Neuronal stem cell (in vitro differentiated cells): ENCODE measurements at regions not wholly inside any gene's neighbourhood (a gene's known extent, or its start where the extent isn't known, plus 50 kb on each side); places are given as distances from the start of the nearest gene placed in this dataset.

Experiments used
- DNase-seq: peaks from one replicate; pipeline ENCODE4 v3.0.0-alpha.2; 2013; ENCODE audit warnings: low spot score
- H2AFZ ChIP-seq: one replicate; pipeline ENCODE4 v1.6.1; 2013; ENCODE audit warnings: mild to moderate bottlenecking, low read length, inconsistent platforms
- H2AK5ac ChIP-seq: 2 replicates; pipeline ENCODE4 v1.6.1; 2013; ENCODE audit warnings: low read depth, mild to moderate bottlenecking, inconsistent platforms, low read length, moderate library complexity, mixed read lengths
- H2BK120ac ChIP-seq: 2 replicates; pipeline ENCODE4 v1.6.1; 2013; ENCODE audit warnings: low read depth, mild to moderate bottlenecking, inconsistent platforms, low read length, moderate library complexity, mixed read lengths
- H2BK12ac ChIP-seq: one replicate; pipeline ENCODE4 v1.6.1; 2013; ENCODE audit warnings: low read length, inconsistent platforms
- H2BK15ac ChIP-seq: 2 replicates; pipeline ENCODE4 v1.6.1; 2013; ENCODE audit warnings: mild to moderate bottlenecking, low read length, inconsistent platforms, mixed read lengths
- H2BK5ac ChIP-seq: one replicate; pipeline ENCODE4 v1.6.1; 2013; ENCODE audit warnings: inconsistent platforms, mild to moderate bottlenecking, low read length, moderate library complexity
- H3K14ac ChIP-seq: one replicate; pipeline ENCODE4 v1.6.1; 2013; ENCODE audit warnings: low read length, inconsistent platforms
- H3K18ac ChIP-seq: 2 replicates; pipeline ENCODE4 v1.6.1; 2013; ENCODE audit warnings: low read length, inconsistent platforms
- H3K23ac ChIP-seq: 2 replicates; pipeline ENCODE4 v1.6.1; 2013; ENCODE audit warnings: low read depth, mild to moderate bottlenecking, mixed read lengths, low read length, inconsistent platforms; ENCODE audit not compliant: poor library complexity
- H3K27ac ChIP-seq: replicated peaks from 3 replicates; pipeline ENCODE4 v1.5.1; 2013; ENCODE audit warnings: low read length, inconsistent platforms
- H3K27me3 ChIP-seq, 3 experiments: 2 replicates each; pipeline ENCODE4 v1.6.1; 2013; ENCODE audit warnings: low read length in 3 of 3, mild to moderate bottlenecking in 2 of 3, inconsistent platforms in 1 of 3, low read depth in 1 of 3, mixed read lengths in 1 of 3, moderate library complexity in 1 of 3; ENCODE audit not compliant: control insufficient read depth in 3 of 3, insufficient read depth in 3 of 3
- H3K36me3 ChIP-seq, 2 donors: replicated peaks in 1 of 2; 2 replicates each; pipeline ENCODE4 v1.6.1; 2013; ENCODE audit warnings: low read length in 2 of 2; ENCODE audit not compliant: control insufficient read depth in 2 of 2, insufficient read depth in 2 of 2
- H3K4ac ChIP-seq: 2 replicates; pipeline ENCODE4 v1.6.1; 2013; ENCODE audit warnings: inconsistent platforms, mild to moderate bottlenecking, low read length, moderate library complexity
- H3K4me1 ChIP-seq, 2 donors: 1 replicate in 1 of 2; 2 replicates in 1 of 2; pipeline ENCODE4 v1.6.1; 2013; ENCODE audit warnings: low read length in 2 of 2, low read depth in 1 of 2; ENCODE audit not compliant: control insufficient read depth in 2 of 2, insufficient read depth in 1 of 2
- H3K4me2 ChIP-seq: one replicate; pipeline ENCODE4 v1.6.1; 2013; ENCODE audit warnings: mild to moderate bottlenecking, low read length, inconsistent platforms; ENCODE audit not compliant: insufficient read depth, poor library complexity, severe bottlenecking
- H3K4me3 ChIP-seq, 2 donors: 2 replicates each; pipeline ENCODE4 v1.5.1; 2013; ENCODE audit warnings: low read length in 2 of 2, mild to moderate bottlenecking in 2 of 2, inconsistent platforms in 1 of 2, moderate library complexity in 1 of 2
- H3K79me1 ChIP-seq: one replicate; pipeline ENCODE4 v1.6.1; 2013; ENCODE audit warnings: low read depth, mild to moderate bottlenecking, inconsistent platforms, low read length, moderate library complexity
- H3K9ac ChIP-seq: one replicate; pipeline ENCODE4 v1.6.1; 2013; ENCODE audit warnings: mild to moderate bottlenecking, low read depth, low read length, inconsistent platforms; ENCODE audit not compliant: poor library complexity
- H3K9me3 ChIP-seq, 2 donors: replicated peaks in 1 of 2; 2 replicates each; pipeline versions ENCODE3 to v1.6.1; 2013; ENCODE audit warnings: low read length in 2 of 2, mild to moderate bottlenecking in 2 of 2, inconsistent platforms in 1 of 2, low read depth in 1 of 2, mixed read lengths in 1 of 2, moderate library complexity in 1 of 2; ENCODE audit not compliant: control insufficient read depth in 2 of 2, insufficient read depth in 1 of 2
- H4K8ac ChIP-seq: one replicate; pipeline ENCODE4 v1.6.1; 2013; ENCODE audit warnings: low read depth, mild to moderate bottlenecking, inconsistent platforms, low read length, moderate library complexity
- H4K91ac ChIP-seq: one replicate; pipeline ENCODE4 v1.6.1; 2013; ENCODE audit warnings: low read length, low read depth, mild to moderate bottlenecking, inconsistent platforms; ENCODE audit not compliant: poor library complexity
- WGBS, 2 donors: extraction: QIAGEN DNeasy Blood & Tissue Kit; methylation state at CpG; one replicate each; pipeline ENCODE4 v1.1.7; 2013; ENCODE audit warnings: missing lambda C conversion rate in 2 of 2, mixed read lengths in 1 of 2; ENCODE audit not compliant: insufficient read length in 2 of 2, insufficient replicate concordance in 1 of 2; ENCODE audit errors: extremely low coverage in 2 of 2; 5-methylcytosine and 5-hydroxymethylcytosine counted together

GRCh38 chr6:23445157-23445710, 680.8 kb upstream of the NRSN1 start:
- Histone ChIP-seq H2AK5ac (no peak overlapping the region), H3K27ac (no peak overlapping the region), H3K18ac (no peak overlapping the region), H3K14ac (no peak overlapping the region), H3K23ac (no peak overlapping the region), H3K4me2 (no peak overlapping the region), H3K4me3 (no peak overlapping the region), H3K9me3 (peaks cover 0 to 4% of the 10 kb centered on the region in 2 donors), H2BK15ac (no peak overlapping the region), H2AFZ (no peak overlapping the region), H4K8ac (no peak overlapping the region), H3K4me1 (peaks cover 3 to 27% of the 10 kb centered on the region in 2 donors), H2BK12ac (no peak overlapping the region), H3K4ac (no peak overlapping the region), H4K91ac (no peak overlapping the region), H3K9ac (no peak overlapping the region), H3K36me3 (no peaks in the 10 kb centered on the region), H2BK120ac (no peak overlapping the region), H3K79me1 (no peaks in the 10 kb centered on the region), H2BK5ac (no peak overlapping the region), H3K27me3 (no peaks in the 10 kb centered on the region)
- no peak for DNase-seq
- no CpG with 5 or more reads among the region's 5 CpGs for WGBS, 2 donors

GRCh38 chr6:23446469-23446967, 679.5 kb upstream of the NRSN1 start:
- Histone ChIP-seq H3K9me3 (peaks cover 0 to 4% of the 10 kb centered on the region in 2 donors), H3K4ac (no peak overlapping the region), H3K27ac (no peak overlapping the region), H3K4me2 (no peak overlapping the region), H3K79me1 (no peaks in the 10 kb centered on the region), H2AFZ (peak overlapping the region; percentile 80), H3K4me1 (peaks cover 3 to 27% of the 10 kb centered on the region in 2 donors), H3K14ac (no peak overlapping the region), H2BK5ac (no peak overlapping the region), H3K9ac (no peak overlapping the region), H2BK120ac (no peak overlapping the region), H4K8ac (no peak overlapping the region), H2BK15ac (no peak overlapping the region), H3K36me3 (no peaks in the 10 kb centered on the region), H4K91ac (no peak overlapping the region), H3K4me3 (no peak overlapping the region), H3K27me3 (no peaks in the 10 kb centered on the region), H3K23ac (no peak overlapping the region), H3K18ac (no peak overlapping the region), H2BK12ac (no peak overlapping the region), H2AK5ac (no peak overlapping the region)
- no peak for DNase-seq
- WGBS, 2 donors, result no CpG with 5 or more reads among the region's 4 CpGs

- H3K14ac ChIP-seq, result no peak overlapping the region
- H3K36me3 ChIP-seq, result no peaks in the 10 kb centered on the region
- no peaks in the 10 kb centered on the region for H3K27me3 ChIP-seq
- H3K9ac ChIP-seq, result no peak overlapping the region
- H3K4me1 ChIP-seq, result peaks cover 3 to 18% of the 10 kb centered on the region in 2 donors
- H2AFZ ChIP-seq, result no peak overlapping the region
- H3K4me3 ChIP-seq, result no peak overlapping the region
- H2BK12ac ChIP-seq, result no peak overlapping the region
- H3K18ac ChIP-seq, result no peak overlapping the region
- H2BK5ac ChIP-seq, result no peak overlapping the region
- H3K4me2 ChIP-seq, result no peak overlapping the region
- H4K91ac ChIP-seq, result no peak overlapping the region
- H3K4ac ChIP-seq, result no peak overlapping the region
- H3K79me1 ChIP-seq, result no peaks in the 10 kb centered on the region
- DNase-seq, result no peak
- no peak overlapping the region for H2AK5ac ChIP-seq
- H2BK15ac ChIP-seq, result no peak overlapping the region
- no peak overlapping the region for H2BK120ac ChIP-seq
- H3K23ac ChIP-seq, result no peak overlapping the region
- H3K9me3 ChIP-seq, result peaks cover 0 to 4% of the 10 kb centered on the region in 2 donors
- no peak overlapping the region for H4K8ac ChIP-seq
- no peak overlapping the region for H3K27ac ChIP-seq
Observed at GRCh38 chr6:23447731-23448130, 678.3 kb upstream of the NRSN1 start.

GRCh38 chr6:23448281-23448680, 677.7 kb upstream of the NRSN1 start:
- H3K36me3 ChIP-seq, result no peaks in the 10 kb centered on the region
- no peak overlapping the region for H3K23ac ChIP-seq
- H3K9ac ChIP-seq, result no peak overlapping the region
- WGBS, 2 donors, result no CpG with 5 or more reads among the region's 2 CpGs
- no peak overlapping the region for H4K8ac ChIP-seq
- H3K4me2 ChIP-seq, result no peak overlapping the region
- H3K27me3 ChIP-seq, result no peaks in the 10 kb centered on the region
- H3K4me1 ChIP-seq, result peaks cover 3 to 18% of the 10 kb centered on the region in 2 donors
- H3K18ac ChIP-seq, result no peak overlapping the region
- H2BK15ac ChIP-seq, result no peak overlapping the region
- no peak overlapping the region for H2BK12ac ChIP-seq
- H2AFZ ChIP-seq, result no peak overlapping the region
- H3K27ac ChIP-seq, result no peak overlapping the region
- no peak overlapping the region for H4K91ac ChIP-seq
- no peak for DNase-seq
- peaks cover 0 to 4% of the 10 kb centered on the region in 2 donors for H3K9me3 ChIP-seq
- H3K4me3 ChIP-seq, result no peak overlapping the region
- H3K14ac ChIP-seq, result no peak overlapping the region
- H2BK5ac ChIP-seq, result no peak overlapping the region
- H3K79me1 ChIP-seq, result no peaks in the 10 kb centered on the region
- H2AK5ac ChIP-seq, result no peak overlapping the region
- H3K4ac ChIP-seq, result no peak overlapping the region
- no peak overlapping the region for H2BK120ac ChIP-seq
